ENCODE measurements at regions not wholly inside any gene's neighbourhood (a gene's known extent, or its start where the extent isn't known, plus 50 kb on each side); places are given as distances from the start of the nearest gene placed in this dataset.

GRCh38 chr3:73804204-73804603 lies 179.5 kb upstream of the PDZRN3 start:
- CTCF ChIA-PET: no interaction called here
- no peak for FAIRE-seq
- H3K9me3 ChIP-seq: no peaks in the 10 kb centered on the region; the same call in 2 of the 3 replicates
- ATAC-seq: no peak
- 4% methylated on average over 6 of the region's 6 CpGs for WGBS (ENCODE audit: missing lambda C conversion rate)
- no peak overlapping the region for H3K4me2 ChIP-seq
- H3K4me1 ChIP-seq: no peaks in the 10 kb centered on the region
- POLR2A ChIA-PET: no interaction called here
- H3K27ac ChIP-seq: no peak overlapping the region
- no peak overlapping the region for H3K4me3 ChIP-seq
- TF ChIP-seq FOXS1 (CRISPR knock-in tag; IDR thresholded peaks at IDR 0.05): no peak
- no peak for TF ChIP-seq PBX3 (IDR thresholded peaks at IDR 0.05)
- no peak for TF ChIP-seq HMGXB4 (CRISPR knock-in tag; IDR thresholded peaks at IDR 0.05; ENCODE audit: borderline replicate concordance)
- no peak for TF ChIP-seq HOXA7 (CRISPR knock-in tag; IDR thresholded peaks at IDR 0.05)
- TF ChIP-seq CHD4 (IDR thresholded peaks at IDR 0.05; ENCODE audit: borderline replicate concordance): no peak
- no peak for TF ChIP-seq NPAS2 (CRISPR knock-in tag; IDR thresholded peaks at IDR 0.05; ENCODE audit: borderline replicate concordance)
- TF ChIP-seq EP300 (IDR thresholded peaks at IDR 0.05): no peak
- TF ChIP-seq MAX (IDR thresholded peaks at IDR 0.05): no peak
- DNase-seq (ENCODE audit: low read depth in 1 of 2, low spot score in 1 of 2): no peak

- H3K9me3 ChIP-seq: no peaks in the 10 kb centered on the region
- H3K4me2 ChIP-seq: no peak overlapping the region
- H3K4me1 ChIP-seq: no peaks in the 10 kb centered on the region
- FAIRE-seq (no peak), ATAC-seq (no peak), DNase-seq (ENCODE audit: low read depth in 1 of 2, low spot score in 1 of 2) (no peak)
- H3K4me3 ChIP-seq: no peak overlapping the region
- ChIA-PET CTCF (no interaction called here), POLR2A (no interaction called here)
- TF ChIP-seq MAFK (IDR thresholded peaks at IDR 0.05; ENCODE audit: partially characterized antibody) (no peak), CEBPB (IDR thresholded peaks at IDR 0.05) (no peak), CHD4 (IDR thresholded peaks at IDR 0.05; ENCODE audit: borderline replicate concordance) (no peak), RCOR1 (IDR thresholded peaks at IDR 0.05; ENCODE audit: low read depth, low read length) (no peak), BHLHE40 (IDR thresholded peaks at IDR 0.05; ENCODE audit: low read depth, low read length) (no peak), NR3C1 (IDR thresholded peaks at IDR 0.05) (no peak), MYC (IDR thresholded peaks at IDR 0.05; ENCODE audit: borderline replicate concordance, low read length) (no peak)
- WGBS (ENCODE audit: missing lambda C conversion rate): 8% methylated on average over 2 of the region's 2 CpGs
- H3K27ac ChIP-seq: no peak overlapping the region
Measured at GRCh38 chr3:73801444-73801843, 176.7 kb upstream of the PDZRN3 start.

- ATAC-seq (no peak), FAIRE-seq (no peak), DNase-seq (ENCODE audit: low read depth in 1 of 2, low spot score in 1 of 2) (no peak)
- Histone ChIP-seq H3K4me1 (no peaks in the 10 kb centered on the region), H3K4me3 (no peak overlapping the region), H3K27ac (no peak overlapping the region), H3K9me3 (no peaks in the 10 kb centered on the region), H3K4me2 (no peak overlapping the region)
- CTCF ChIA-PET: no interaction called here
- POLR2A ChIA-PET: no interaction called here
- WGBS (ENCODE audit: missing lambda C conversion rate): 0% methylated on average over 1 of the region's 1 CpG
- TF ChIP-seq JUN (IDR thresholded peaks at IDR 0.05) (no peak), HES2 (IDR thresholded peaks at IDR 0.05) (no peak), MYC (IDR thresholded peaks at IDR 0.05; ENCODE audit: borderline replicate concordance, low read length) (no peak), EHMT2 (IDR thresholded peaks at IDR 0.05; ENCODE audit: low read depth) (no peak), CTCF (IDR thresholded peaks at IDR 0.05) (no peak), RARB (CRISPR knock-in tag; IDR thresholded peaks at IDR 0.05) (no peak), MAZ (IDR thresholded peaks at IDR 0.05; ENCODE audit: borderline replicate concordance, low read depth, low read length) (no peak), CBX8 (IDR thresholded peaks at IDR 0.05) (no peak), CHD4 (IDR thresholded peaks at IDR 0.05; ENCODE audit: borderline replicate concordance) (no peak), HDAC2 (IDR thresholded peaks at IDR 0.05) (no peak), RFX5 (IDR thresholded peaks at IDR 0.05) (no peak), HOXB5 (CRISPR knock-in tag; IDR thresholded peaks at IDR 0.05) (no peak), NR3C1 (IDR thresholded peaks at IDR 0.05) (no peak), RAD21 (conservative IDR thresholded peaks at IDR 0.05 in 1 of 2, IDR thresholded peaks at IDR 0.05 in 1 of 2) (no peak), ZFP36 (IDR thresholded peaks at IDR 0.05; ENCODE audit: borderline replicate concordance, partially characterized antibody) (no peak), CHD2 (IDR thresholded peaks at IDR 0.05; ENCODE audit: low read length, partially characterized antibody) (no peak), CEBPB (IDR thresholded peaks at IDR 0.05) (no peak), POLR2A (IDR thresholded peaks at IDR 0.05; ENCODE audit: low read length) (no peak), FOSL2 (IDR thresholded peaks at IDR 0.05) (no peak), FOSL2 (CRISPR knock-in tag; IDR thresholded peaks at IDR 0.05) (no peak), USF2 (IDR thresholded peaks at IDR 0.05) (no peak)
Measured at GRCh38 chr3:73797311-73797710, 172.6 kb upstream of the PDZRN3 start.
